ENCODE measurements at regions not wholly inside any gene's neighbourhood (a gene's known extent, or its start where the extent isn't known, plus 50 kb on each side); places are given as distances from the start of the nearest gene placed in this dataset.
"Not testable (repeated sequence)": the region's sequence is repeated elsewhere in the genome, so short reads cannot be mapped to it uniquely, and the experiment has no call there.

GRCh38 chr17:45584092-45585036 lies 93.8 kb upstream of the PLEKHM1 start:
- POLR2A ChIA-PET: no interaction called here

GRCh38 chr17:45585037-45585733 lies 94.7 kb upstream of the PLEKHM1 start:
- CTCF ChIA-PET; DNase-seq (ENCODE audit: low read depth, low spot score); POLR2A ChIA-PET: not testable (repeated sequence)
- TF ChIP-seq, protein P1, sequence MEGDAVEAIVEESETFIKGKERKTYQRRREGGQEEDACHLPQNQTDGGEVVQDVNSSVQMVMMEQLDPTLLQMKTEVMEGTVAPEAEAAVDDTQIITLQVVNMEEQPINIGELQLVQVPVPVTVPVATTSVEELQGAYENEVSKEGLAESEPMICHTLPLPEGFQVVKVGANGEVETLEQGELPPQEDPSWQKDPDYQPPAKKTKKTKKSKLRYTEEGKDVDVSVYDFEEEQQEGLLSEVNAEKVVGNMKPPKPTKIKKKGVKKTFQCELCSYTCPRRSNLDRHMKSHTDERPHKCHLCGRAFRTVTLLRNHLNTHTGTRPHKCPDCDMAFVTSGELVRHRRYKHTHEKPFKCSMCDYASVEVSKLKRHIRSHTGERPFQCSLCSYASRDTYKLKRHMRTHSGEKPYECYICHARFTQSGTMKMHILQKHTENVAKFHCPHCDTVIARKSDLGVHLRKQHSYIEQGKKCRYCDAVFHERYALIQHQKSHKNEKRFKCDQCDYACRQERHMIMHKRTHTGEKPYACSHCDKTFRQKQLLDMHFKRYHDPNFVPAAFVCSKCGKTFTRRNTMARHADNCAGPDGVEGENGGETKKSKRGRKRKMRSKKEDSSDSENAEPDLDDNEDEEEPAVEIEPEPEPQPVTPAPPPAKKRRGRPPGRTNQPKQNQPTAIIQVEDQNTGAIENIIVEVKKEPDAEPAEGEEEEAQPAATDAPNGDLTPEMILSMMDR (IDR thresholded peaks at IDR 0.05; ENCODE audit: insufficient read depth, low read length, missing control alignments): peak; percentile 44
- peak overlapping the region; percentile 96 for H3K4me3 ChIP-seq (ENCODE audit: low read depth, low read length)

More at GRCh38 chr17:45584092-45585036, 93.8 kb upstream of the PLEKHM1 start:
- CTCF ChIA-PET: no interaction called here
- no peak for DNase-seq (ENCODE audit: low read depth, low spot score)
- TF ChIP-seq, protein P1 (IDR thresholded peaks at IDR 0.05; ENCODE audit: insufficient read depth, low read length, missing control alignments): no peak
- peak overlapping the region; percentile 96 for H3K4me3 ChIP-seq (ENCODE audit: low read depth, low read length)

DNA sequence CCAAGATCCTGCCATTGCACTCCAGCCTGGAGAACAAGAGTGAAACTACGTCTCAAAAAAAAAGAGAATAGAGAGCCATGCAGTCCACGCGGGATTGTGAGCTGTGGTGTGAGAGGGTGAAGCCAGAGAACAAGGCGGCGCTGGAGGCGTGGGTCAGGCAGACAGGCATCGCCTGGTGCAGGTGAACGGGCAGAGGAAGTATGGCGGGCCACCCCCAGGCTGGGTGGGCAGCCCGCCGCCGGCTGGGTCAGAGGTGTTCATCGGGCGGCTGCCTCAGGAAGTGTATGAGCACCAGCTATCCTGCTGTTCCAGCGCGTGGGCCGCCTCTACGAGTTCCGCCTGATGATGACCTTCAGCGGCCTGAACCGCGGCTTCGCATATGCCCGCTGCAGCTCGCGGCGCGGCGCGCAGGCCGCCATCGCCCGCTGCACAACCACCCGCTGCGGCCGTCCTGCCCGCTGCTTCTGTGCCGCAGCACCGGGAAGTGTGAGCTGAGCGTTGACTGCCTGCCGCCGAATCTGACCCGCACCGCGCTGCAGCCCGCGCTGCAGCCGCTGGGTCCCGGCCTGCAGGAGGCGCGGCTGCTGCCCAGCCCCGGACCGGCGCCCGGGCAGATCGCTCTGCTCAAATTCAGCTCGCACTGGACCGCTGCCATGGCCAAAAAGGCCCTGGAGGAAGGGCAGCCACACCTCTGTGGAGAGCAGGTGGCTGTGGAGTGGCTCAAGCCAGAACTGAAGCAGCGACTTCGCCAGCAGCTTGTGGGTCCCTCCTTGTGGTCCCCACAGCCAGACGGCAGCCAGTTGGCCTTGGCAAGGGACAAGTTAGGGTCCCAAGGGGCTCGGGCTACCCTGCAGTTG lies 95.5 kb upstream of the PLEKHM1 start:
- CTCF ChIA-PET; DNase-seq (ENCODE audit: low read depth, low spot score); POLR2A ChIA-PET: not testable (repeated sequence)
- H3K4me3 ChIP-seq (ENCODE audit: low read depth, low read length): peak overlapping the region; percentile 96

DNA sequence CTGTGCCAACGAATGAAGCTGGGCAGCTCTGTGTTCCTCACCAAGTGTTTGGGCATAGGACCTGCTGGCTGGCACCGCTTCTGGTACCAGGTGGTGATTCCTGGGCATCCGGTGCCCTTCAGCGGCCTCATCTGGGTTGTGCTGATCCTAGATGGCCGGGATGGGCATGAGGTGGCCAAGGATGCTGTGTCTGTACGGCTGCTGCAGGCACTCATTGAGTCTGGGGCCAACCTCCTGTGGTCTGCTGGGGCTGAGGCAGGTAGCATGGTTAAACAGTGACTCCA lies 96.1 kb upstream of the PLEKHM1 start:
- CTCF ChIA-PET; DNase-seq (ENCODE audit: low read depth, low spot score); POLR2A ChIA-PET; H3K4me3 ChIP-seq (ENCODE audit: low read depth, low read length): not testable (repeated sequence)

DNA sequence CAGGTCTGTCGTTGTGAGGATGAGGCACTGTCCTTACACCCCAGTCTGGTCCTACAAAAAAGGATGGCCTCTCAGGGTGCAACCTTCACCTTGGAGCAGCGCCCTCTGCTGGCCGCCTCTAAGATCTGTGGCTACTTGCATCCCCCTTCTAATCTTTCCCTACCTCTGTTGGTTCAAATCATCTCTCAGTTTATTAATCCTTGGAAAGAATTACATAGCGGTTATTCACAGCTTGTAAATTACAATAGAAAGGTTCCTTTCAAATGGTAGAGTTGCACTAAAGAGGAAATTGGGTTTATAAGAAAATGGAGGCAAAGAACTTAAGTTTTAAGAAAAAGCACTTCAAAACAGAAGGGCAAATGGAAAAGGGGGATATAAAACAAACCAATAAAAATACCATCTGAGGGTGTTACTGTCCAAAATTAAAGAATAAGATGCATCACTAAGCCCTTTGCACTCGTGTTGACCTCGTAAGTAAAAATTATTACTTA lies 102.0 kb upstream of the PLEKHM1 start:
- DNase-seq (ENCODE audit: low read depth, low spot score); H3K4me3 ChIP-seq (ENCODE audit: low read depth, low read length); POLR2A ChIA-PET: not testable (repeated sequence)
- TF ChIP-seq, protein P1 (IDR thresholded peaks at IDR 0.05; ENCODE audit: insufficient read depth, low read length, missing control alignments): peak; percentile 63
- CTCF ChIA-PET: interaction anchor here (0.9 to 1.2 kb wide), 3 partner anchors 165 to 377 kb away, joined by 3 to 4 read pairs (median 3); no protein-coding TSS in a partner anchor

DNA sequence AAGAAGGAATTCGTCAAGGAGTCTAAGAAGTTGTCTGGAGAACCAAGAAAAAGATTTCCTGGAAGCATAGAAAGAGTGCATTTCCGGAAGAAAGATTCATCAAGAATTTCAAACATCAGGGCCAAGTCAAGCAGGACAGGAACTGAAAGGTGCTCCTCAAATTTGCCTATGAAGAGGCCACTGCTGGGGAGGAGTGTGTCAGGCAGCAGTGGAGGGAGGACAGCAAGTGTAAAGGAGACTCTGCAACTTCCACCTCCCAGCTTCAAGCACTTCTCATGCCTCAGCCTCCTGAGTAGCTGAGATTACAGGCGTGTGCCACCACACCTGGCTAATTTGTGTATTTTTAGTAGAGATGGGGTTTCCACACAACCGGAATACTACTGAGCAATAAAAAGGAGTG lies 105.8 kb upstream of the PLEKHM1 start:
- POLR2A ChIA-PET; CTCF ChIA-PET; DNase-seq (ENCODE audit: low read depth, low spot score); H3K4me3 ChIP-seq (ENCODE audit: low read depth, low read length): not testable (repeated sequence)

- CTCF ChIA-PET; H3K4me3 ChIP-seq (ENCODE audit: low read depth, low read length); POLR2A ChIA-PET; DNase-seq (ENCODE audit: low read depth, low spot score): not testable (repeated sequence)
These were observed 109.8 kb upstream of the PLEKHM1 start for GRCh38 chr17:45600052-45601012.

- CTCF ChIA-PET; DNase-seq (ENCODE audit: low read depth, low spot score); POLR2A ChIA-PET: not testable (repeated sequence)
These were observed 110.5 kb upstream of the PLEKHM1 start for GRCh38 chr17:45601013-45601412.

GRCh38 chr17:45601605-45602539 lies 111.4 kb upstream of the PLEKHM1 start:
- CTCF ChIA-PET; DNase-seq (ENCODE audit: low read depth, low spot score); POLR2A ChIA-PET; H3K4me3 ChIP-seq (ENCODE audit: low read depth, low read length): not testable (repeated sequence)

More at GRCh38 chr17:45601013-45601412, 110.5 kb upstream of the PLEKHM1 start:
- H3K4me3 ChIP-seq (ENCODE audit: low read depth, low read length): not testable (repeated sequence)

- H3K4me3 ChIP-seq (ENCODE audit: low read depth, low read length); POLR2A ChIA-PET; CTCF ChIA-PET; DNase-seq (ENCODE audit: low read depth, low spot score): not testable (repeated sequence)
These were observed 115.2 kb upstream of the PLEKHM1 start for GRCh38 chr17:45605751-45606150.
